ENCODE measurements at regions not wholly inside any gene's neighbourhood (a gene's known extent, or its start where the extent isn't known, plus 50 kb on each side); places are given as distances from the start of the nearest gene placed in this dataset.

GRCh38 chr10:4108693-4109092, 323.7 kb upstream of the KLF6 start:
- DNase-seq (ENCODE audit: low read depth) = no peak

- no peak for DNase-seq (ENCODE audit: low read depth)
Observed at GRCh38 chr10:4107285-4107851, 322.4 kb upstream of the KLF6 start.

GRCh38 chr10:4103603-4104002, 318.6 kb upstream of the KLF6 start:
- no peak for DNase-seq (ENCODE audit: low read depth)

- no peak for DNase-seq (ENCODE audit: low read depth)
Observed at GRCh38 chr10:4102802-4103344, 317.9 kb upstream of the KLF6 start.

GRCh38 chr10:4101918-4102654, 317.1 kb upstream of the KLF6 start:
- DNase-seq (ENCODE audit: low read depth) = no peak

- DNase-seq (ENCODE audit: low read depth) = no peak
Observed at GRCh38 chr10:4100380-4100779, 315.4 kb upstream of the KLF6 start.

GRCh38 chr10:4099202-4099601, 314.2 kb upstream of the KLF6 start:
- no peak for DNase-seq (ENCODE audit: low read depth)

- DNase-seq (ENCODE audit: low read depth) = no peak
Observed at GRCh38 chr10:4095166-4095917, 310.3 kb upstream of the KLF6 start.

- DNase-seq (ENCODE audit: low read depth) = no peak
Observed at GRCh38 chr10:4094751-4095150, 309.7 kb upstream of the KLF6 start.

- no peak for DNase-seq (ENCODE audit: low read depth)
Observed at GRCh38 chr10:4093438-4093837, 308.4 kb upstream of the KLF6 start.

GRCh38 chr10:4088354-4089066, 303.5 kb upstream of the KLF6 start:
- DNase-seq (ENCODE audit: low read depth) = no peak

- no peak for DNase-seq (ENCODE audit: low read depth)
Observed at GRCh38 chr10:4086131-4086898, 301.3 kb upstream of the KLF6 start.

GRCh38 chr10:4083509-4084003, 298.5 kb upstream of the KLF6 start:
- DNase-seq (ENCODE audit: low read depth) = no peak

- DNase-seq (ENCODE audit: low read depth) = no peak
Observed at GRCh38 chr10:4082861-4083260, 297.9 kb upstream of the KLF6 start.

GRCh38 chr10:4081685-4082111, 296.7 kb upstream of the KLF6 start:
- peak; percentile 52 for DNase-seq (ENCODE audit: low read depth)

GRCh38 chr10:4080225-4080805, 295.3 kb upstream of the KLF6 start:
- DNase-seq (ENCODE audit: low read depth) = no peak

GRCh38 chr10:4079803-4080202, 294.8 kb upstream of the KLF6 start:
- no peak for DNase-seq (ENCODE audit: low read depth)

- no peak for DNase-seq (ENCODE audit: low read depth)
Observed at GRCh38 chr10:4077804-4078203, 292.8 kb upstream of the KLF6 start.

GRCh38 chr10:4076983-4077382, 292.0 kb upstream of the KLF6 start:
- no peak for DNase-seq (ENCODE audit: low read depth)

GRCh38 chr10:4075443-4075842, 290.4 kb upstream of the KLF6 start:
- no peak for DNase-seq (ENCODE audit: low read depth)
